ENCODE measurements at regions not wholly inside any gene's neighbourhood (a gene's known extent, or its start where the extent isn't known, plus 50 kb on each side); places are given as distances from the start of the nearest gene placed in this dataset.

DNA sequence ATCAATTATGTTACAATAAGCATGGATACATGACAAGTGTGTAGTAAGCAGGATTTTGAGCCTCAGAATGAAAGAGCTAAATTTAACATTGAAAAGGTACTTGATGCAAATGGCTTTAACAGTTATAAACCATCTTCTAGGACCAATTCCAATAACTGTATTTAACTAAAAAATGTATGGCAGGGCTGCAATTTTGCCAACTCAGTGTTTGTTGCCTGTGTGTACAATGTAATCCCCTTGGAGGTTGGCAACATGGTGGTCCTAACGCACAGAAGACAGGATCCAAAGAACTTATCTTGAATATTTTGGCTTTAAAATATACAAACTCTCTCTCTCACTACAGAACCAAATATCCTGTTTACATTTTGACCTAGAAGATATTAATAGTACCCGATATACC is 2314.1 kb downstream of the LRRC4C start:
- DNase-seq (ENCODE audit: low read depth): no peak

- no peak for DNase-seq (ENCODE audit: low read depth)
Observed at GRCh38 chr11:39144351-39145130, 2314.9 kb downstream of the LRRC4C start.

DNA sequence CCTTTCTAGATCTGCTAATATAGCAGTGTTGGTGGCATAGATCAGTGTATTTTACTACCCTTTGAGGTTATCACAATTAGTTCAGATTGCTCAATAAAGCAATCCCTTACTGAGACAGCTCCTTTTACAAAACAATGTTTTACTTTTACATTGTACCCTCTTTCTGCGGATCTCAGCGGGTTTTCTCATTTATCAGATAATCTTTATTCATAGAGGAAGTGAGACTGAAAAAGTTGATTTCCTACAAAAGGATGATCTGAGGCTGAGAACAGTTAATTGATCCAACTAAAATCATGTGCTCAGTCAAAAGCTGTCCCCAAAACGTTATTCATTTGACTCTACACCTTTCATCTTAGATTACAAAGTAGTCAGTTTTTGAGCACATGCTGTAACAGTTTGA is 2319.9 kb downstream of the LRRC4C start:
- no peak for DNase-seq (ENCODE audit: low read depth)

GRCh38 chr11:39120890-39121289 is 2338.6 kb downstream of the LRRC4C start:
- no peak for DNase-seq (ENCODE audit: low read depth)

- no peak for DNase-seq (ENCODE audit: low read depth)
Observed at GRCh38 chr11:39113606-39114005, 2345.8 kb downstream of the LRRC4C start.

DNA sequence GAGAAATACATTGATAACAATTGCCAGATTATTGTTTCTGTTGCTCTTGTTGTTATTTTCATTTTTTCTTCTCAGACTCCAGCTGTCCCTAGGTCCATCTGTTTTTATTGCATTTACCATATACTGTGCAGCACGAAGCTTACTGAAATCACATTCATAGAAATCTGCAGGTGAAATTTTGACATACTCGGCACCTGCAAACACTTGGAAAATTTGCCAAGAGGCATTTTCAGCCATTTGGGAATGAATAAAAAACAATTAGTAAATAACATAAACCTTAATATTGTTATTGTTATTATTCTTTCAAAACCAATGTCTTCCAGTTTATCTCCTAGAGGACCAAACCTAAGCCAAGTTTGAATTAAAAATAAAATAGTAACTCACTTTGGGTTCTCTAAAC is 2357.2 kb downstream of the LRRC4C start:
- DNase-seq (ENCODE audit: low read depth): no peak

DNA sequence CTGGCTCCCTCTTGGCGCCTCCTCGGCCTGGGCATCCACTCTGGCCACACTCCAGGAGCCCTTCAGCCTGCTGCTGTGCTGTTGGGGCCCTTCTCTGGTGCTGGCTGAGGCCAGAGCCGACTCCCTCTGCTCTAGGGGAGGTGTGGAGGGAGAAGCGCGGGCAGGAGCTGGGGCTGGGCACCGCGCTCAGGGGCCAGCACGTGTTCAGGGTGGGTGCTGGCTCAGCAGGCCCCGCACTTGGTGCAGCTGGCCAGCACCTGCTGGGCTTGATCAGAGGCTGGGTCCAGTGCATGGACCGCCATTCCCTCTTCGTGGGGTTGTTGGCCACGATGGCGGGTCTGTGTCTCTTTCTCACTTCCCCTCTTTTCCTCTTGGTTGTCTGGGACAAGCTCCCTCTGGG is 2381.0 kb downstream of the LRRC4C start:
- DNase-seq (ENCODE audit: low read depth): no peak

GRCh38 chr11:39037611-39038010 is 2421.8 kb downstream of the LRRC4C start:
- DNase-seq (ENCODE audit: low read depth): no peak

- no peak for DNase-seq (ENCODE audit: low read depth)
Observed at GRCh38 chr11:39036021-39036420, 2423.4 kb downstream of the LRRC4C start.

DNA sequence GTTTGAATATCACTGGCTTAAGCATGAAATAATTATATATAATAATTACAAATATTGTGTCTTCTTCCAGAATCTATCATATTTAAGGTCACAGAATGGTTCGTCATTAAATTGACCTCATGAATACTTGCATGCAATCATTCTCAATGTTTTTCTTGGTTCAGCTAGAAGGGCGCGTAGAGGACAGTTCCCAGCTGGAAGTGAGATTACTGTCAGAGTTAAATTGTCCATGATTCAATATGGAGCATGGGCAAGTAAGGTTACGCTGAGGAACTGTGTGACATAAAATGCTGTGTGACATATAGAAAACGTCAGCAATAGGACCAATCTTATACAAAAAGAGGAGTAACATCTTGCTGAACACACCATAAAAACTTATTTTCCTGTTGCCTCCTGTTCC is 2423.5 kb upstream of the RAG2 start:
- DNase-seq (ENCODE audit: low read depth): no peak

GRCh38 chr11:39011797-39012196 is 2413.8 kb upstream of the RAG2 start:
- DNase-seq (ENCODE audit: low read depth): no peak

GRCh38 chr11:38990841-38991240 is 2392.8 kb upstream of the RAG2 start:
- DNase-seq (ENCODE audit: low read depth): no peak

GRCh38 chr11:38990139-38990538 is 2392.1 kb upstream of the RAG2 start:
- DNase-seq (ENCODE audit: low read depth): no peak

DNA sequence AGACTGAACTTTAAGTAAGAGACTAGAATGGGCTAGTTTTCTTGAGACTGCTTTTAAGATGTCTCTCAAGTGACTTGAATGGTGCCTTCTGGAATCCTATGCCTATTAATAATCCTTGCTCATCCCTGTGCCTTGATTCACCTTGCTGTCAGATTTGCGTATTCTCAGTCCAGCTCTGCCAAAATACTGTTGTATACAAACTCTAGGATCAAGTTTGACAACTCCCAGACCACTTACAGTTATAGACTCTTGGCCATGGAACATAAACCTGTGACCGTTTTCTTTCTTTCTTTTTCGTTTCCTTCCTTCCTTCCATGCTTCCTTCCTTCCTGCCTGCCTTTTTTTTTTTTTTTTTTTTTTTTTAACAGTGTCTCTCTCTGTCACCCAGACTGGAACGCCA is 2390.9 kb upstream of the RAG2 start:
- DNase-seq (ENCODE audit: low read depth): no peak

DNA sequence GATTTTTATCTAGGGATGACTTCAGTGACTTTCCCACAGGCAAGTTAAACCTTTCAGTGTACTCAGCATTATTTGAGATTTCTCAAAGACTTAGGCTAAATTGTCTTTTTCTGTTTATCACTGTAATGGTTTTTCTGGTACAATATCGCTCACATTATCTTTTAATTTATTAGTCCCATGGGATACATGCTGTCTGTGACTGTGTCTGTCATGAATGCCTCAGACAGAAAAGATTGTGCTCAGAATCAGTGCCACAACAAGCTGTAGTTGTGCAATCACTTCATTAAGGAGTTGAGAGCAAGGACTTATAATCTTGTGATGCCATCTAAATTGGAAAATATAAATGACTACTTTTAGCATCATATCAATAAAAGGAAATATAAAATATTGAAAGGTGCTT is 2374.2 kb upstream of the RAG2 start:
- DNase-seq (ENCODE audit: low read depth): no peak

- DNase-seq (ENCODE audit: low read depth): peak; percentile 50
Observed at GRCh38 chr11:38971141-38971540, 2373.1 kb upstream of the RAG2 start.

- DNase-seq (ENCODE audit: low read depth): no peak
Observed at GRCh38 chr11:38968951-38969350, 2370.9 kb upstream of the RAG2 start.

GRCh38 chr11:38952698-38953097 is 2354.7 kb upstream of the RAG2 start:
- no peak for DNase-seq (ENCODE audit: low read depth)

DNA sequence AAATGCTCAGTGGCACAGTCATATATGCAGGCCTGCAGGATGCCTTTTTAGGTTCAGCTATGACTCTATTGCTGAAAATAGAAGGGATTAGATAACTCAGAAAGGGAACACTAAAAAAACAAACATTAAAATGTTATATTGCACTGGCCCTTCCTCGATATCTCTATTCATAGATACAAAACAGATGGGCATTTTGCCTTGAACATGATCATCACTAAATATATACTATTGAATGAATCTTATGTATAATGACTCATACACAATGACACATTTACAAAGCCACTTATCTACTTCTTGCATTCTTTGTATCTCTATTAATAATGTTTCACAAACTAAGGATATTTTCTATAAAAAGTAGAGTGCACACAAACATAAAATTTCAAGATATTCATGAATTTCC is 2352.8 kb upstream of the RAG2 start:
- no peak for DNase-seq (ENCODE audit: low read depth)

GRCh38 chr11:38948392-38948791 is 2350.4 kb upstream of the RAG2 start:
- DNase-seq (ENCODE audit: low read depth): no peak

GRCh38 chr11:38937709-38938108 is 2339.7 kb upstream of the RAG2 start:
- DNase-seq (ENCODE audit: low read depth): no peak

GRCh38 chr11:38935941-38936340 is 2337.9 kb upstream of the RAG2 start:
- DNase-seq (ENCODE audit: low read depth): no peak

- DNase-seq (ENCODE audit: low read depth): no peak
Observed at GRCh38 chr11:38927993-38928392, 2330.0 kb upstream of the RAG2 start.

GRCh38 chr11:38924644-38925043 is 2326.6 kb upstream of the RAG2 start:
- no peak for DNase-seq (ENCODE audit: low read depth)

Measured in HT1080 (cell line).